8988T (cell line): ENCODE measurements at regions not wholly inside any gene's neighbourhood (a gene's known extent, or its start where the extent isn't known, plus 50 kb on each side); places are given as distances from the start of the nearest gene placed in this dataset.
"Not testable (repeated sequence)": the region's sequence is repeated elsewhere in the genome, so short reads cannot be mapped to it uniquely, and the experiment has no call there.

Experiments
- DNase-seq: peaks from one replicate; pipeline ENCODE4 v3.0.0; 2011

DNA sequence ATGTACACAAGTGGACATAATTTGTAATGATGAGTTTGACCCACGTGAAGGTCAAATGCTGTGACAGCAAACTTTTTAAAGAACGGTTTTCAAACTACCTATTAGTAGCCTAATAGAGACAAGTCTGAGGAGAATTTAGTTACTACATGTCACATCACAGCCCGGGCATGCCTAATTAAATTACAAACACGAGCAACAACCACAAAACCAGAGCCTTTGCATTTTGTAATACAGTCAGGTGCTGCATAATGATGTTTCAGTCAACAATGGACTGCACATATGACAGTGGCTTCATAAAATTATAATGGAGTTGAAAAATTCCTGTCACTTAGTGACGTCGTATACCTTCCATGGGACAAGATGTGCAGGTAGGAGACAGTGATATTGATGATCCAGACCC, 274.5 kb downstream of the DACT1 start:
- no peak for DNase-seq

DNA sequence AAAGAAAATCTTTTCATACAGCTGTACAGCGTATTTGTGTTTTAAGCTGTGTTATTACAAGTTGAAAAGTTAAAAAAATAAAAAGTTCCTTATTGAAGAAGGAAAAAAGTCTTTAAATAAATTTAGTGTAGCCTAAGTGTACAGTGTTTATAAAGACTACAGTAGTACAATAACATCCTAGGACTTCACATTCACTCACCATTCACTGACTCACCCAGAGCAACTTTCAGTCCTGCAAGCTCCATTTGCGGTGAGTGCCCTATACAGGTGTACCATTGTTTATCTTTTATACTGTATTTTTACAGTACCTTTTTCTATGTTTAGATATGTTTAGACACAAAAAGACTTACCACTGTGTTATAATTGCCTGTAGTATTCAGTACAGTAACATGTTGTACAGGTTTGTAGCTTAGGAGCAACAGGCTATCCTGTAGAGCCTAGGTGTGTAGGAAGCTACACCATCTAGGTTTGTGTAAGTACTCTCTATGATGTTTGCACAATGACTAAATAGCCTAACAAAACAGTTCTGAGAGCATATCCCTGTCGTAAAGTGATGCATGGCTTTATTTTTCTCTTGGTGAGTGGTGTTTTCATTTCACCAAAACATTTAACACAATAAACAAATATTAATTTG, 275.2 kb downstream of the DACT1 start:
- no peak for DNase-seq

DNA sequence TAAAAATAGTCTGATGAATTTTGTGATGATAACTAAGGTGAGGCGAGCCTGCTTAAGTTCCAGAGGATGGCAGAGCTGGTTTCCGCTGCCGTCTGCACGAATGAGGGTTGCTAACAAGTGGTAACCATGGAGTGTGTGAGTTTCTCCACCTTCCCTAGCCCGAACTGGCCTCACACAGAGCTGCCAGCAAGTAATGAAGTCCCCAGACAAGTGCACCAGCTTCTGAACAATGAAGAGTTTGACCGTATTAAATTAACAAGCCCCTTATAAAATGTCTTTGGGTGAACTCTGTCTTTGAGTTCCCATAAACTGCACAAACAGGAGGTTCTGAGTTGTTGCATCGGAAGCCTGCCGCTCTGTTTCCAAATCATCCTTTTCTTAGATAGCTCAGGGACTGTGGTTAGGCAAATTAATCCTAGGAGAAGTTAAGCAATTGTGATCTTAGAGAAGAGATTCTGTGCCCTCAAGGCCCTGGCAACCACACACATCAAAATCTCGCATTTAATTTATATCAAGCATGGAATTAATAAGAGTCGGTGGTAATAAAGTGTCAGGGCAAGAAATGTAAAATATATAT, 274.1 kb upstream of the DAAM1 start:
- DNase-seq, result no peak

GRCh38 chr14:58915646-58916045, 272.8 kb upstream of the DAAM1 start:
- DNase-seq, result no peak

GRCh38 chr14:58918066-58918738, 270.3 kb upstream of the DAAM1 start:
- DNase-seq, result no peak

GRCh38 chr14:58919217-58919616, 269.2 kb upstream of the DAAM1 start:
- DNase-seq, result no peak

- no peak for DNase-seq
Observed at GRCh38 chr14:58920230-58920629, 268.2 kb upstream of the DAAM1 start.

DNA sequence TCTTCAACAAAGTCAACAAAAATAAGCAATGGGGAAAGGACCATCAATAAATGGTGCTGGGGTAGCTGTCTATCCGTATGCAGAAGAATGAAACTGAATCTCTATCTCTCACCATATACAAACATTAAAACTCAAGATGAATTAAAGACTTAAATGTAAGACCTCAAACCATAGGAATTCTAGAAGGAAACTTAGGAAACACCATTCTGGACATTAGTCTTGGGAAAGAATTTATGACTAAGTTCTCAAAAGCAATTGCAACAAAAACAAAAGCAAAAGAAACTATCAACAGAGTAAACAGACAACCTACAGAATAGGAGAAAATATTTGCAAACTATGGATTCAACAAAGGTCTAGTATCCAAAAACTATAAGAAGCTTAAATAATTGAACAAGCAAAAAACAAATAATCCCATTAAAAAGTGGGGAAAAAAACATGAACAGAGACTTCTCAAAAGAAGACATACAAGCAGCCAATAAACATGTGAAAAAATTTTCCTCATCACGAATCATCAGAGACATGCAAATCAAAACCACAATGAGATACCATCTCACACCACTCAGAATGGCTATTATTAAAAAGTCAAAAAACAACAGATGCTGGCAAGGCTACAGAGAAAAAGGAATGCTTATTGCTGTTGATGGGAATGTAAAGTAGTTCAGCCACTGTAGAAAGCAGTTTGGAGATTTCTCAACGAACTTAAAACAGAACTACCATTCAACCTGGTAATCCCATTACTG, 266.1 kb upstream of the DAAM1 start:
- not testable (repeated sequence) for DNase-seq

DNA sequence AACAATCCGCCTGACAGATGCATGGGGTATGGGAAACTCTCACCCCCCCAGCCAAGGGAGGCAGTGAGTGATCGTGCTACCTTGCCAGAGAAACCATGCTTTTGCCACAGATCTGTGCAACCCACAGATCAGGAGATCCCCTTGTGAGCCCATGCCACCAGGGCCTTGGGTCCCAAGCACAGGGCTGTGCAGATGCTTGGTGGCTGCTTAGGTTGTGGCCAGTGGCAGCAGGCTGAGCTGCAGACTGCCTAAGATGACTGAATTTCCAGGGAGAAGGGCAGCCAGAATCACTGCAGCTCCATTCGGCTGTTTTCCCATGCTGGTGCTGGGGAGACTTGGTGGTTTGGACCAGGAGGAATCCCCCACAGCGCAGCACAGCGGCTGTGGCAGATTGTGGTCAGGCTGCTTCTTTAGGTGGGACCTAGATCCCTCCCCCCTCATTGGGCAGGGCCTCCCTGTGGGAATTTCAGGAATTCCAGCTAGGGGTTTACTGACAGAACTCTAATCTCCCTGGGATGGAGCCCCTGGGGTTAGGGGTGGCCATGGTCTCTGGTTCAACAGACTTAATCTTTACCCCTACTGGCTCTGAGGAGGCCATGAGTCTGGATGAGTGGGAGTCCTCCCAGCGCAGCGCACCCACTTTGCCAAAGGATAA, 264.6 kb upstream of the DAAM1 start:
- no peak for DNase-seq

DNA sequence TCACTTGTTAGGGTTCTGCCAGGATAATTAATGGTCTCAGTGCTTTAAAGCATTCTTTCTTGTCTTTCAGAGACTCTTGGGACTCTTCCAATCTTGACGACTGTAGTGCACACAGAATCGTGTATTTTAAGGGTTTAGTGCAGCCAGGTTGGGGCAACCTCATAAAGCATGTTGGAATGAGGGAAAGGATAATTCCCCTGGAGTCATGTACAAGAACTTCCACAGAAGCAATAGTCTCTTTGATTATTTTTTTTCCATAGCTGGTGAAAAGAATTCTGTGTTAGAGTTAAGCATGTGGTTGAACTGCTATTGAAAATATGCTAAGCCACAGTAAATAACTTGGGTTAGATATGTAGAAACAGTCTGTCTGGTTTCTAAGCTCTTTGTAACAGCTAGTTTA, 246.8 kb upstream of the DAAM1 start:
- no peak for DNase-seq

DNA sequence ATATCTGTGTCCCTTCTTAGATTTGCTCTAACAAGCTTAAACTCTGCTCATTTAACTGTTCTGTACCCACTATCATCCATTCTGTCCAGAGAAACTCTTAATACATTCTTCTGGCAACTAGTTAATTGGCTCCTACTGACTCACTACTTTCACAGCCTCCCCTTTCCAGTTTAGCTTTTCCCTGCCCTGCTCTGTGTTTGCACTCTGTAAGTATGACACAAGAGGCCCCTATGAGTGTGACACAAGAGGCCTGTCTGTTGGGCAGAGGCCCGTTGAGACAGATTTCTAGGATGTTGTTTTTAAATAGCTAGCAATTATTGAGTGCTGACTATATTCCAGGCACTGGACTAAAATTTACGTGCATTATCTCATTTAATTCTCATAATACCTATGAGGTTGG, 246.0 kb upstream of the DAAM1 start:
- no peak for DNase-seq

DNA sequence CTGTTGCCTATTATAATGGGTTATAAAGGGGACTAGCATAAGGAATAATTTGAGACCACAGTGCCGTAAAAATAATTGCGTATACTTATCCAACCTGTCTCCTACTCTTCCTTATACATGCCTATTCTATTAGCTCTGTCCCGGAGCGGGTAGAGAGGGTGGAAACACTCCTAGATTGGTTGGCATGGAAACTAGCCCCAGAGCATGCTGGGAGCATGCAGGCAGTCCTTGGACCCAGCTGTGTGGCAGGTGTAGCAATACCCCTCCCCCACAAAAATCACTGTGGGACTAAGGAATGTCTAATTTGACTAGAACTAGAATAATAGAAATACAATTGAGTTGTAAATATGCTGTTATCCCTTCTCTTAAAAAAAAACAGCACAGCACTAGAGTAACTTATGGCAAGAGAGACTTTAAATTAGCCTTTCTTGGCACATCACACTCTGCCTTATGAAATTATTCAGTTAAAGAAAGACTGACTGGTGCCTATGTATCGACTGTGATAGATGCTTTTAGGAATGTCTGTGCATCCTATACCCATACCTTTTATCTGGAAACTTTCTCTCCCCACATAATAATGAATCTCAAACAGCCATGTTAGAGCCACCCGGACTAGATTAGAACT, 244.0 kb upstream of the DAAM1 start:
- no peak for DNase-seq

DNA sequence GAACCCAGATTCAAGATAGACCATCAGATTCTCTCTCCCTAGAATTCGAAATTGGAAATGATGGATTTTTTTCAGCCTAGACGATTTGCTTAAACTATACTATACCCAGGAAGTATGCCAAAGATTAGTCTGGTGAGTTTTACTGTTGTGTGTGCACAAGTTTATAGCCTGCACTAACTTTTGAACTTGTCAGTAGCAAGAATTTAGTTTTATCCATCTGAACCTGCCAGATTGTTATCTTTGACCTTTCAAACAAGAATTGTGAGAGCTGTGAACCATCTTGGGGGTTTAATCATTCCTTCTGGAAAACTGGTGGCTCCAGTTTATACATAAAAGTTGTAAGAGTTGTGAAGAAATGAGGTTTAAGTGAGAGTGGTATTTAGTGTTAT, 243.5 kb upstream of the DAAM1 start:
- DNase-seq, result no peak

- DNase-seq, result no peak
Observed at GRCh38 chr14:58946431-58946830, 242.0 kb upstream of the DAAM1 start.

GRCh38 chr14:58947156-58947555, 241.3 kb upstream of the DAAM1 start:
- DNase-seq, result no peak

DNA sequence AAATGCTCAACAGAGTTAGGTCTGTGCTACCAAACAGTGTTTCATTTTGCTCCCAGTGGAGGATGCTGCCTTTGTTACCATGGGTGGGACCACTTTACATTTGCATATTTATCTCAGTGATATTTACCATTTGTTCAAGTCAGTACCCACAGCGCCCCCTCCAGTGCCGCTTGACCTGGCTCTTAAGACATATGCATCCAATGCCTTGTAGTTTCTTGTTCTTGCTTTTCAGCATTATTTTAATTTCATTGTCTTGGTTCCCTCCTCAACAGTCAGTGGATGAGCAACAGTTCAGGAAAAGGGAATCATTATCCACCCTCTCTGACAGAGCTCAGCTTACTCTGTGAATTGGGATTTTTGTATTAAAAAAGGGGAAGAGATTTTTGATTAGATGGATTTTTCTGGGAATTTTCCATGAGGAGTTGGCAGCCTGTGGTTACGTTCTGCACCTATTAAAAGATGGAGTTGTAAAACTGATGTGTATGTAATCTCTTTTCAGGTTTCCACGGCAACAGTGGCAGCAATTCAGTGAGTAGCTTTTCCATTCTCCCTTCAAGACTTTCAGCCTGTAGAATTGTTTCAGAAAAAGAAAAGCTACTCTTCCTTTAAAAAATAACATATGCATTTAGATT, 240.5 kb upstream of the DAAM1 start:
- DNase-seq, result no peak

GRCh38 chr14:58950555-58950954, 237.9 kb upstream of the DAAM1 start:
- DNase-seq, result no peak

DNA sequence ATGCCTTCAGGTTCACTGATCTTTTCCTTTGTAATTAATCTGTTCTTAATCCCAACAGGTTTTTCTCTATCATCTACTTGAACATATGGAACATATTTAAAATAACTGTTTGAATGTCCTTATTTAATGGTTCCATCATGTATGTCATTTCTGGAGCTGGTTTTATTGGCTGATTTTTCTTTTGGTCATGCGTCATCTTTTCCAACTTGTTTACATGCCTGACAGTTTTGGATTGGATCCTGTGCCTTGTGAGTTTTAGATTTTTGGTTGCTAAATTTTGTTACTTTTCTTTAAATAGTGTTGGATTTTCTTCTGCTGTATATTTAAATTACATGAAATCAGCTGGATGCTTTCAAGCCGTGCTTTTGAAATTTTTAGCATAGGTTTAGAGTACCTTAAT, 237.3 kb upstream of the DAAM1 start:
- no peak for DNase-seq

DNA sequence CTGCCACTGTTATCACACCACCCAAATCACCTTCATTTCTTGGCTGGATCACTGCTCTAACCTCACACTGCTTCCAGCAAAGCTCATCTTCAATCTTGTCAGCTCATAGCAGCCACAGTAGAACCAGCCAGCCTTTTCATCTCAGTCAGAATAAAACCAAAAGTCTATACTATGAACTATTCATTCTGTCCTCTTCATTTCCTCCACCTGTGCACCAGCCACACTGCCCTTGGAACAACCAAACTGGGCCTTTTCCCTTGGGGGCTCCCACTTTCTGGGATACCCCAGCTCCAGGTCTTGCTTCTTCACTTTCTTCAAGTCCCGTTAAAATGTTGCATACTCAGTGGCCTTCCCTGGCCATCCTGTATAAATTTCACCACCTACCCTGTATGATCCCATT, 234.4 kb upstream of the DAAM1 start:
- no peak for DNase-seq

DNA sequence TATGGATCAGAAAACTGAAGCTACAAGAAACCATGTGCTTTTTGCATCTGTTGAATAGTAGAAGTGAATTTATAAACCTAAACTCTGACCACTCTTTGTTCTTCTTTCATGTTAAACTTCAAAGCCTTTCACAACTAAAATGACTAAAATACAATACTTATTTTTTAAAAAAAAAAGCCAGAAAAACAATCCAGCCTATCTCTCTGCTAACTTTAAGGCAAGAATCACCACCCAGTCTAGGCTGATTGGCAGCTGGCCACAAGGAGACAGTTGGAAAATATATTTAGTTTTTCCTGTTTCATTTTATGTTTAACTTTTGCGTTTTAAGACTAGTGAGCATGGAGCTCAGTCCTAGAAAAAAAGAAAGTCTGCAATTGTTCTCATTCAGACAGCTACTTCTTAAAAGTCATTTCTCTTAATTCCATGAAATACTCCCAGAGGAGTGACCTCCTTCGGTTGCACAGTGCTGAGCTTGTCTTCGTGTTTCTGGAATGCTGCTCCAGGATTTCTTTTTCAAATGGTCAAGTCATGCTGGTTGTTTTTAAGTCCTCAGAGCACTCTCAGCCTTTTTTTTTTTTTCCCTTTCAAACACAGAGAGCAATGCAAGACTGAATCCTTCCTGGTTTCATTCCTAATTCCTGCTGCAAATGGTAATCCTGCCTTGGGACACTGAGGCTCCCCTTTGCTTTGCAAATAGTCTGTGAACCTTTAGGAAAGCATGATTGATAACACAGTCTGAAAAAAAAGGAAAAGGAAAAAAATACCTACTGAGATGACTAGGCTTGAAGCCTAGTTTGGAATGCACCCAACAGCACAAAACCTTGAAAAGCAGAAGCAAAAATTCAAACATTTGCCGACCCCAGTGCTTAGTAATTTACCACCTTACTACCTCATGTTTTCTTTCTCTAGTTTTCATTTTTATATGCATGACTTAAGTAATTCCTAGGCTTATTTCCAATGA, 233.3 kb upstream of the DAAM1 start:
- no peak for DNase-seq

DNA sequence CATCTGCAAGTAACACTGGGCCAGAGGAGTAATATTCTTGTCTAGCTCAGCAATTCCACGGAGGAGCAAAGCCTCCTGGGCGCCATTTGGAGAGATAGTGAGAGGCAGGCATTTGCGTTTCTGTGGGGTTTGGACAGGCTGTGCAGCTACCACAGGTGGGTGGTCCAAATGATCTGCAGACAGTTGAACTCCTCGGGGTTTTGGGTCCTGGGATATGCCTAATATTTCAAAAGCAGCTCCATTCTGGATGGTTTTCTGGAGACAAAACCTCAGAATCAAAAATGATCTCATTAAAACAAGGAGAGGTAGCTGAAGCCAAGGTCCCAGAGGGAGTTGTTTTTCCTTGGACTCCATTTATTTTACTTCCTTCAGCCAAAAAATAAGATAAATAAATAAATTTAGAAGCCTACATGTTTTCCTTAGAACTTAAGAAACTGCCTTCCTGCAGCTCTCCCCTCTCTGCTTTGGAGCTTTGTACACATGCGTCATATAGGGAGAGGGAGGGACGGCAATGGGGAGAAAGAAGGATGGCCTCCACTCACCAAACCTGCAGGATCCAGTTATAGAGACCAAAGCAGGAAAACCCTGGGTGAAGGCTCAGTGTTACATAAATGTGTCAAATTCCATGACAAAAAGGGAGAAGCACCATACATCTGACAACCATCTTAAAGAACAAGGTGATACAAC, 227.3 kb upstream of the DAAM1 start:
- no peak for DNase-seq
